H1 (cell line): ENCODE measurements at regions not wholly inside any gene's neighbourhood (a gene's known extent, or its start where the extent isn't known, plus 50 kb on each side); places are given as distances from the start of the nearest gene placed in this dataset.

Experiments
- CHD1 ChIP-seq: IDR thresholded peaks from 2 replicates; pipeline ENCODE4 v1.6.1; 2012; ENCODE audit warnings: low read depth, low read length, improper control_type of control experiment
- CHD2 ChIP-seq: IDR thresholded peaks from 2 replicates; pipeline ENCODE4 v1.6.1; 2012; ENCODE audit warnings: low read length, improper control_type of control experiment
- CTCF ChIP-seq, 3 experiments: IDR thresholded peaks; 1 replicate in 2 of 3; 2 replicates in 1 of 3; pipeline versions ENCODE4 v1.5.1 to v1.6.1; 2011; ENCODE audit warnings: low read length in 3 of 3, mild to moderate bottlenecking in 3 of 3, inconsistent platforms in 2 of 3, low read depth in 1 of 3, moderate library complexity in 1 of 3; ENCODE audit not compliant: insufficient read depth in 1 of 3; ENCODE audit errors: control extremely low read depth in 1 of 3
- HDAC6 ChIP-seq: IDR thresholded peaks from one replicate; pipeline ENCODE4 v1.7.1; 2012; ENCODE audit warnings: low read depth, mild to moderate bottlenecking, inconsistent platforms, low read length, moderate library complexity
- KDM5A ChIP-seq: fragments of 200-600 bp; IDR thresholded peaks from 2 replicates; pipeline ENCODE4 v1.7.1; 2012; ENCODE audit warnings: mild to moderate bottlenecking, low read length, inconsistent platforms, mixed read lengths
- MAX ChIP-seq: IDR thresholded peaks from 2 replicates; pipeline ENCODE4 v1.6.1; 2012; ENCODE audit warnings: inconsistent platforms
- POLR2A ChIP-seq, 2 experiments: IDR thresholded peaks; 1 replicate in 1 of 2; 2 replicates in 1 of 2; pipeline ENCODE4 v1.6.1; 2011; ENCODE audit warnings: low read depth in 2 of 2, low read length in 2 of 2, mild to moderate bottlenecking in 2 of 2; ENCODE audit errors: control extremely low read depth in 1 of 2
- POU5F1 ChIP-seq: IDR thresholded peaks from 2 replicates; pipeline ENCODE4 v1.6.1; 2011; ENCODE audit warnings: low read depth, mild to moderate bottlenecking, low read length, moderate library complexity
- RFX5 ChIP-seq: IDR thresholded peaks from 2 replicates; pipeline ENCODE4 v1.6.1; 2011; ENCODE audit warnings: low read depth, low read length, improper control_type of control experiment, borderline replicate concordance

GRCh38 chr15:36130641-36131310 lies 448.6 kb upstream of the CDIN1 start:
- no peak for TF ChIP-seq CTCF (IDR thresholded peaks at IDR 0.05; ENCODE audit: control extremely low read depth in 1 of 3, insufficient read depth in 1 of 3, low read depth in 1 of 3, low read length in 3 of 3)
- no peak for TF ChIP-seq HDAC6
- no peak for TF ChIP-seq POLR2A (IDR thresholded peaks at IDR 0.05; ENCODE audit: control extremely low read depth in 1 of 2, low read depth in 2 of 2, low read length in 2 of 2)
- TF ChIP-seq CHD2: no peak
- TF ChIP-seq MAX: no peak
- TF ChIP-seq CHD1: no peak
- TF ChIP-seq POU5F1: no peak
- TF ChIP-seq RFX5: no peak
- no peak for TF ChIP-seq KDM5A
